ENCODE measurements at regions not wholly inside any gene's neighbourhood (a gene's known extent, or its start where the extent isn't known, plus 50 kb on each side); places are given as distances from the start of the nearest gene placed in this dataset.
"Not testable (repeated sequence)": the region's sequence is repeated elsewhere in the genome, so short reads cannot be mapped to it uniquely, and the experiment has no call there.

GRCh38 chr1:82086739-82087138 lies 286.0 kb downstream of the ADGRL2 start:
- Mint-ChIP-seq H3K27me3 (ENCODE audit: low read depth) (no peaks in the 10 kb centered on the region), H3K36me3 (ENCODE audit: insufficient read depth) (no peaks in the 10 kb centered on the region), H3K9me3 (no peaks in the 10 kb centered on the region), H3K4me1 (ENCODE audit: low read depth) (no peaks in the 10 kb centered on the region), H3K4me3 (no peak overlapping the region)
- DNase-seq (no peak), ATAC-seq (no peak)

DNA sequence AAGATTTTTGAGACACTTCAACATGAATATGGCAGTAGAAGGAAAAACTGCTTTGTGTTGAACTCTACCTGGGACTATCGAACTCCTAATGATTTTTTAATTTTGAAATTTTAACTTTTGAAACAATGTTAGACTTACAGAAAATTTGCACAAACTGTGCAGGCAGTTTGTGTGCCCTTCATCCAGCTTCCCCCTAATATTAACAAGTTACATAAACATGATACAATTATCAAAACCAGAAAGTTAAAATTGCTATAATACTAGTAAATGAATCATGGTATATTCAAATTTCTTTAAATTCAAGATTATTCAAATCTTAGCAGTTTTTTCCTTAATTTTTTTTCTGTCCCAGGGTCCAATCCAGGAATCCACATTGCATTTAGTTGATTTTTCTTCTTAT lies 278.9 kb downstream of the ADGRL2 start:
- H3K27me3 Mint-ChIP-seq (ENCODE audit: low read depth): no peaks in the 10 kb centered on the region
- H3K9me3 Mint-ChIP-seq: peaks cover 4% of the 10 kb centered on the region
- DNase-seq (no peak), ATAC-seq (no peak)
- H3K36me3 Mint-ChIP-seq (ENCODE audit: insufficient read depth): no peaks in the 10 kb centered on the region
- no peaks in the 10 kb centered on the region for H3K4me1 Mint-ChIP-seq (ENCODE audit: low read depth)
- no peak overlapping the region for H3K4me3 Mint-ChIP-seq

GRCh38 chr1:82073659-82074058 lies 272.9 kb downstream of the ADGRL2 start:
- Mint-ChIP-seq H3K9me3 (peaks cover 4% of the 10 kb centered on the region), H3K4me1 (ENCODE audit: low read depth) (no peaks in the 10 kb centered on the region), H3K36me3 (ENCODE audit: insufficient read depth) (no peaks in the 10 kb centered on the region), H3K4me3 (no peak overlapping the region), H3K27me3 (ENCODE audit: low read depth) (no peaks in the 10 kb centered on the region)
- ATAC-seq (no peak), DNase-seq (no peak)

DNA sequence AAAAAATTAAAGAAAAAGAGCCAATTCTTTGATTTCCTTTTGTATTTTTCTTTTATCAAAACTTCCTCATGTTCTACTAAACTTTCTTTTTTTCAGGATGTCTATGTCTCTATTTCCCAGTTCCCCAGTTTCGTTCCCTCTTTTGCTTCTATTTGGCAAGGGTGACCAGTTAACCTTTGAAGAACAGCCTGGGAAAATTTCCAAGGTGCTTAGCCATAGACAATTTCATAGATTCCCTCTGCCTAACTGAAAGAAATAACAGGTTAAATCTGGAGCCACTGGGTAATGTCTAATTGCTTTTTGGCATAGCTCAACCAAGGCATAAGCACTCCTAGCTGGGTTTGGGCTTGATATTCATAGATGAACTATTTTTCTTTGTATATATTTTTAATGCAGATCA lies 272.3 kb downstream of the ADGRL2 start:
- ATAC-seq: no peak
- peaks cover 4% of the 10 kb centered on the region for H3K9me3 Mint-ChIP-seq
- no peak for DNase-seq
- no peak overlapping the region for H3K4me3 Mint-ChIP-seq
- no peaks in the 10 kb centered on the region for H3K36me3 Mint-ChIP-seq (ENCODE audit: insufficient read depth)
- no peaks in the 10 kb centered on the region for H3K4me1 Mint-ChIP-seq (ENCODE audit: low read depth)
- no peaks in the 10 kb centered on the region for H3K27me3 Mint-ChIP-seq (ENCODE audit: low read depth)

- Mint-ChIP-seq H3K9me3 (no peaks in the 10 kb centered on the region), H3K27me3 (ENCODE audit: low read depth) (no peaks in the 10 kb centered on the region), H3K36me3 (ENCODE audit: insufficient read depth) (no peaks in the 10 kb centered on the region), H3K4me1 (ENCODE audit: low read depth) (no peaks in the 10 kb centered on the region), H3K4me3 (no peak overlapping the region)
- ATAC-seq (no peak), DNase-seq (no peak)
These were observed 265.2 kb downstream of the ADGRL2 start for GRCh38 chr1:82065916-82066315.

DNA sequence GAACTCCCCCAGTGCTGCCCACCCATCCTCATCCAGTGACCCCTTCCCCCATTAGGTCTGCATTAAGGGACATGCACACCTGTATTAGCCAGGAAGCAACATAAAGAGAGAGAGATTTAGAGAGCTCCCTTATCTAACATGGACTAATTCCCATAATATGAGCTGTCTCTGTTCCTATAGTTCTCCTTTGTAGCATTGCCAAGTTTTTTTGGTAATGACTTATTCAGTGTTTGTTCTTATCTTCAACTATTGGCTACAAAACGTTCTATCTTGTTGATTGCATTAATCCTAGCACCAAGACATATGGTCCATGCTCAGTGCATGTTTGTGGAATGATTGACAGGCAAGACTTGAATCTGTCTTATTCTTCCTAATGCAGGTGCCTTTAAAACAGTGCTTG lies 264.0 kb downstream of the ADGRL2 start:
- DNase-seq: no peak
- no peak for ATAC-seq
- Mint-ChIP-seq H3K27me3 (ENCODE audit: low read depth) (no peaks in the 10 kb centered on the region), H3K36me3 (ENCODE audit: insufficient read depth) (no peaks in the 10 kb centered on the region), H3K9me3 (no peaks in the 10 kb centered on the region), H3K4me1 (ENCODE audit: low read depth) (no peaks in the 10 kb centered on the region), H3K4me3 (no peak overlapping the region)

- Mint-ChIP-seq H3K9me3 (peaks cover 5% of the 10 kb centered on the region), H3K27me3 (ENCODE audit: low read depth) (no peaks in the 10 kb centered on the region), H3K36me3 (ENCODE audit: insufficient read depth) (no peaks in the 10 kb centered on the region), H3K4me1 (ENCODE audit: low read depth) (no peaks in the 10 kb centered on the region), H3K4me3 (no peak overlapping the region)
- ATAC-seq (no peak), DNase-seq (no peak)
These were observed 261.5 kb downstream of the ADGRL2 start for GRCh38 chr1:82062206-82062605.

DNA sequence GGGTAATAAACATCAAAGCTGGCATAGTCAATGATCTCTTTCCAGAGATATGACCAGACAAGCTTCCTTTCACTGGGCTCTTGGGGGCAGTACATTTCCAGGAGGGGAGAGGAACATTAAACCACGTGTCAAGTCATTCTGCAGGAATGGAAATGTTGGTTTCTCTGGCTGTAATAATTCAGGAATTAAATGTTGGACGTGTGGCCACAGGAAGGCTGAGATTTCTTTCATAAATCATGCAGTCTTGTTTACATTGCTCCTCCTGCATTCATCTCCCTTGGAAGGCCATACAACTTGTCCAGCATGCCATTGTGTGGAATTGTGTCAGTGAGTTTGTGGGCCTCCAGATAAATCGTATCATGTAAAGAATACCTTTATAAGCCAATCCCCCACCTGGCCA lies 259.2 kb downstream of the ADGRL2 start:
- H3K36me3 Mint-ChIP-seq (ENCODE audit: insufficient read depth): no peaks in the 10 kb centered on the region
- H3K27me3 Mint-ChIP-seq (ENCODE audit: low read depth): no peaks in the 10 kb centered on the region
- no peak for DNase-seq
- H3K9me3 Mint-ChIP-seq: peaks cover 5% of the 10 kb centered on the region
- no peak for ATAC-seq
- H3K4me1 Mint-ChIP-seq (ENCODE audit: low read depth): no peaks in the 10 kb centered on the region
- H3K4me3 Mint-ChIP-seq: no peak overlapping the region

DNA sequence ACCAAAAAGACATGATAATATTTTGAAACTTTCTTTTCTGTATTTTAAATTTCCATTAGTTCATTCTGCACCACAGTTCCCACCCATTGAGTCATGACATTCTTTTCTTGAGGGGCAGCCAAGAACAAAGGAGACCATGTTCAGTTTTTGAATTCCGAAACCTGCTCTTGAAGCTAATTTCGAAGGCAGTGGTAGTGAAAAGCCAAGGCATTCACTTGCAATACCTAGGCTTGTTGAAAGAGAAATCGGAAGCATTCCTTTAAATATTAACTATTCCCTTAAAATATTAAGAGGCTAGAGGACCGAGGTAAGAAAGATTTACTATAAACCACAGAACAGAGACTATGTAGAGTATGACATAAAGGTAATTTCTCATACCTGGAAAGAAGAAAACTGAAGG lies 256.3 kb downstream of the ADGRL2 start:
- H3K27me3 Mint-ChIP-seq (ENCODE audit: low read depth): no peaks in the 10 kb centered on the region
- ATAC-seq (no peak), DNase-seq (no peak)
- H3K9me3 Mint-ChIP-seq: peaks cover 5% of the 10 kb centered on the region
- no peak overlapping the region for H3K4me3 Mint-ChIP-seq
- no peaks in the 10 kb centered on the region for H3K36me3 Mint-ChIP-seq (ENCODE audit: insufficient read depth)
- no peaks in the 10 kb centered on the region for H3K4me1 Mint-ChIP-seq (ENCODE audit: low read depth)

DNA sequence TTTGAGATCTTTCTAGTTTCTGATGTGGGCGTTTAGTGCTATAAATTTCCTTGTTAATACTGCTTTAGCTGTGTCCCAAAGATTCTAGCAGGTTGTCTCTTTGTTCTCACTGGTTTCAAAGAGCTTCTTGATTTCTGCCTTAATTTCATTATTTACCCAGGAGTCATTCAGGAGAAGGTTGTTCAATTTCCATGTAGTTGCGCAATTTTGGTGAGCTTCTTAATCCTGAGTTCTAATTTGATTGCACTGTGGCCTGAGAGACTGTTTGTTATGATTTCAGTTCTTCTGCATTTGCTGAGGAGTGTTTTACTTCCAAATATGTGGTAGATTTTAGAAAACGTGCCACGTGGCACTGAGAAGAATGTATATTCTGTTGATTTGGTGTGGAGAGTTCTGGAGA lies 254.6 kb downstream of the ADGRL2 start:
- not testable (repeated sequence) for ATAC-seq; DNase-seq; H3K27me3 Mint-ChIP-seq (ENCODE audit: low read depth); H3K4me3 Mint-ChIP-seq; H3K4me1 Mint-ChIP-seq (ENCODE audit: low read depth); H3K36me3 Mint-ChIP-seq (ENCODE audit: insufficient read depth)
- H3K9me3 Mint-ChIP-seq: peaks cover 10% of the 10 kb centered on the region

- no peak overlapping the region for H3K4me3 Mint-ChIP-seq
- H3K9me3 Mint-ChIP-seq: peaks cover 9% of the 10 kb centered on the region
- H3K36me3 Mint-ChIP-seq (ENCODE audit: insufficient read depth): no peaks in the 10 kb centered on the region
- DNase-seq (no peak), ATAC-seq (no peak)
- H3K4me1 Mint-ChIP-seq (ENCODE audit: low read depth): no peaks in the 10 kb centered on the region
- no peaks in the 10 kb centered on the region for H3K27me3 Mint-ChIP-seq (ENCODE audit: low read depth)
These were observed 251.8 kb downstream of the ADGRL2 start for GRCh38 chr1:82052563-82052962.

DNA sequence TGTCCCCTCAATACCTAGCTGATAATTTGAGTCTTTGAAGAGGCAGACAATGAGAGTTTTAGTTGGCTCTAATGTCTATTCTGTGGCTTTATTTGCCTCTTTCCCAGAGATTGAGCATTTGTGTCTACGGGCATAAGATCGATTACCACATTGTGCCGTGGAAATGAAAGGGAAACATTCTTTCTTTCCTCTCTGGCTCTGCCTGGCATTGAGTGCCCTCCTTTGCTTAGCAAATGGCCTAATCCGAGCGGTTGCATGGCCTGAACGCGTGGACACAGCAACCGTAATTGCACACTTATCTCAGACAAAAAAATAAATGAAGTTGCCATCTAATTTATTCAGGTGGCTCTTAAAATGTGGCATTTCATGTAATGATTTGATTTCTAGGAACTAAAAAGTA lies 247.9 kb downstream of the ADGRL2 start:
- Mint-ChIP-seq H3K27me3 (ENCODE audit: low read depth) (no peaks in the 10 kb centered on the region), H3K4me3 (no peak overlapping the region), H3K36me3 (ENCODE audit: insufficient read depth) (no peaks in the 10 kb centered on the region), H3K9me3 (peaks cover 12% of the 10 kb centered on the region), H3K4me1 (ENCODE audit: low read depth) (no peaks in the 10 kb centered on the region)
- ATAC-seq (no peak), DNase-seq (no peak)

DNA sequence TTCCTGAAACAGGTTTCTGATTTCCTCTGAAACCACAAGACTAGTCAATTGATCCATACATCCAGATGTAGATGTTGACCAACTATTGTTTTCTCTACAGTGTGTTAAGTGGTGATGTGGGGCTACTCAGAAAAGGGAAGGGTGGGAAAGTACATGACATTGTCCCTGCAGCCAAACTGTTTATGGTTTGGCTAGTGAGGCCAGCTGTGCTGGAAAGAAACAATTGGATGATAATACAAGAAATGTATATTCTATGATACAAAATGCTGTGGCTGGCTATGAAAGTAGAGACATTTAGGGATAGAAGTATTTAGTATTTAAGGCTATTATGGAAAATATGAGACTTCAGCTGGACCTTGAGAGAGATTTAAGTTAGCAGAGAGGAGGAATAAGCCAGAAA lies 244.5 kb downstream of the ADGRL2 start:
- DNase-seq: no peak
- H3K27me3 Mint-ChIP-seq (ENCODE audit: low read depth): no peaks in the 10 kb centered on the region
- H3K36me3 Mint-ChIP-seq (ENCODE audit: insufficient read depth): no peaks in the 10 kb centered on the region
- H3K9me3 Mint-ChIP-seq: peaks cover 6% of the 10 kb centered on the region
- no peak overlapping the region for H3K4me3 Mint-ChIP-seq
- ATAC-seq: no peak
- no peaks in the 10 kb centered on the region for H3K4me1 Mint-ChIP-seq (ENCODE audit: low read depth)

GRCh38 chr1:82044536-82044935 lies 243.8 kb downstream of the ADGRL2 start:
- H3K4me1 Mint-ChIP-seq (ENCODE audit: low read depth): no peaks in the 10 kb centered on the region
- no peak for ATAC-seq
- H3K36me3 Mint-ChIP-seq (ENCODE audit: insufficient read depth): no peaks in the 10 kb centered on the region
- no peak for DNase-seq
- no peak overlapping the region for H3K4me3 Mint-ChIP-seq
- peaks cover 6% of the 10 kb centered on the region for H3K9me3 Mint-ChIP-seq
- no peaks in the 10 kb centered on the region for H3K27me3 Mint-ChIP-seq (ENCODE audit: low read depth)

GRCh38 chr1:82044111-82044510 lies 243.4 kb downstream of the ADGRL2 start:
- H3K36me3 Mint-ChIP-seq (ENCODE audit: insufficient read depth): no peaks in the 10 kb centered on the region
- DNase-seq (no peak), ATAC-seq (no peak)
- H3K4me1 Mint-ChIP-seq (ENCODE audit: low read depth): no peaks in the 10 kb centered on the region
- H3K9me3 Mint-ChIP-seq: peaks cover 6% of the 10 kb centered on the region
- no peak overlapping the region for H3K4me3 Mint-ChIP-seq
- no peaks in the 10 kb centered on the region for H3K27me3 Mint-ChIP-seq (ENCODE audit: low read depth)

- no peak overlapping the region for H3K4me3 Mint-ChIP-seq
These were observed 241.7 kb downstream of the ADGRL2 start for GRCh38 chr1:82042306-82043060.

More at GRCh38 chr1:82042306-82043060, 241.7 kb downstream of the ADGRL2 start:
- ATAC-seq: no peak
- DNase-seq: no peak
- Mint-ChIP-seq H3K27me3 (ENCODE audit: low read depth) (no peaks in the 10 kb centered on the region), H3K4me1 (ENCODE audit: low read depth) (no peaks in the 10 kb centered on the region), H3K9me3 (peaks cover 3% of the 10 kb centered on the region), H3K36me3 (ENCODE audit: insufficient read depth) (no peaks in the 10 kb centered on the region)
